Breast epithelium (tissue), 4 donors: ENCODE measurements at regions not wholly inside any gene's neighbourhood (a gene's known extent, or its start where the extent isn't known, plus 50 kb on each side); places are given as distances from the start of the nearest gene placed in this dataset.

Experiments
- DNase-seq, 2 donors: peaks; one replicate each; pipeline ENCODE4 v3.0.0-alpha.2; 2019; ENCODE audit warnings: low spot score in 2 of 2
- H3K27ac ChIP-seq, 2 donors: fragments of 200-600 bp; sonication (generic) in 1 of 2; one replicate each; pipeline ENCODE4 v1.5.1; 2016 to 2019; ENCODE audit warnings: mild to moderate bottlenecking in 1 of 2
- H3K27me3 ChIP-seq, 2 donors: fragments of 200-600 bp; sonication (generic) in 1 of 2; one replicate each; pipeline versions ENCODE4 v1.5.1 to v1.6.0; 2017 to 2019; ENCODE audit warnings: control low read depth in 1 of 2, mild to moderate bottlenecking in 1 of 2
- H3K36me3 ChIP-seq: fragments of 200-600 bp; one replicate; pipeline ENCODE4 v1.5.1; 2019
- H3K4me1 ChIP-seq, 2 donors: fragments of 200-600 bp; sonication (generic); one replicate each; pipeline ENCODE4 v1.5.1; 2016 to 2019; ENCODE audit warnings: control low read depth in 1 of 2
- H3K4me3 ChIP-seq, 3 donors: fragments of 200-600 bp; sonication (generic); 1 replicate in 2 of 3; 2 replicates in 1 of 3; pipeline ENCODE4 v1.5.1; 2016 to 2019; ENCODE audit warnings: mild to moderate bottlenecking in 3 of 3, moderate library complexity in 2 of 3
- H3K9me3 ChIP-seq, 2 donors: fragments of 200-600 bp; sonication (generic) in 1 of 2; one replicate each; pipeline ENCODE4 v1.5.1; 2016 to 2019; ENCODE audit warnings: control low read depth in 1 of 2
- CTCF ChIP-seq, 3 donors: fragments of 450-650 bp; IDR thresholded peaks; one replicate each; pipeline ENCODE4 v1.5.1; 2016 to 2017; ENCODE audit warnings: antibody characterized with exemption in 3 of 3, mild to moderate bottlenecking in 3 of 3, moderate library complexity in 3 of 3
- POLR2A ChIP-seq: fragments of 450-650 bp; IDR thresholded peaks from one replicate; pipeline ENCODE4 v1.6.1; 2016; ENCODE audit warnings: antibody characterized with exemption, mild to moderate bottlenecking, moderate library complexity
- POLR2AphosphoS5 ChIP-seq, 3 donors: sonication (generic); formaldehyde crosslinking; IDR thresholded peaks; one replicate each; pipeline ENCODE4 v1.6.1; 2017; ENCODE audit warnings: antibody characterized with exemption in 3 of 3
- intact Hi-C: fragments of 100-400 bp; cut with DNase I; formaldehyde crosslinking; loops from one replicate; pipeline ENCODE4 v1.15.1; 2023; ENCODE audit warnings: low total_unique reads

DNA sequence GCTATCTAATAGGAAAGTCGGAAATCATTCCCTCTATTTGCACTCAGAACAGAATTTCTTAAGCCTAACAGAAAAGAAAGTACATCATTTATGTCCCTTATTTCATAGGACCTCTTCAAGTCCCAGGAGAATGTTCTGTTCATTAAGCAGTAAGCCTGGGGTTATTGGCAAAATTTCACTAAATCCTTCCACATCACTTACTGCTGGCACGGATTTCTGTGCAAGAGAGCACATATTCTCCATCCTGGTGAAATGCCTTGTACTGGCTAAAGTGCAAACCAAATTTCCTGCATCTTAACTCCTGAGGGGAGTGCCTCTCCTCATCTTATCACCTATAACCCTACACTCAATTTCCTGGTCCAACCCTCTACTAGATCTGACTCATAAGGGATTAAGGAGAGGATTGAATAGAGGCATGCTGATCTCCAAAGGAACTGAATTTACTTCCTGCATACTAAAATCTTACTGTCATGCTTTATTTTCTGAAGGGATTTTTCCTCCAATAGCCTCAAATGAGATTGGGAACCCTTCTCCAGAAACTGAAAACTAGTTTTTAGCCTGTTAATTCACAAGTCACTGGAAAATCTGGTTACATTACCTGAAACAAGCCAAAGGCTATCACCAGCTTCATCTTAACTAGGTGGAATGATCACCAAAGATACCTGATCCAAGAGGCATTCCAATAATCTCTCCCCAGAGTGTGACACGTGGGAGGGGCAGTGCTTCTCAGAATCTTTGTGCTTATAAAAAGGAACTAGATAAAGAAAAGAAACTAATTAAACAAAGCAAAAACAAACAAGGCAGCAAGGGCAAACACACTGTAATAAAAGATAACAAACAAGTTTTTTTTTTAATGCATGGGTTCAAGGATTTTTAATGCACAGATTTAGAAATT, 311.1 kb downstream of the NR4A2 start:
- Histone ChIP-seq H3K4me3 (no peak overlapping the region), H3K9me3 (no peaks in the 10 kb centered on the region), H3K4me1 (no peaks in the 10 kb centered on the region), H3K27me3 (no peaks in the 10 kb centered on the region), H3K36me3 (no peaks in the 10 kb centered on the region), H3K27ac (no peak overlapping the region)
- intact Hi-C loops: no loop called here
- TF ChIP-seq CTCF (IDR thresholded peaks at IDR 0.05): no peak
- TF ChIP-seq POLR2AphosphoS5 (IDR thresholded peaks at IDR 0.05): no peak
- no peak for TF ChIP-seq POLR2A
- DNase-seq: no peak

- H3K4me1 ChIP-seq: no peaks in the 10 kb centered on the region
- no peak overlapping the region for H3K27ac ChIP-seq
- H3K36me3 ChIP-seq: no peaks in the 10 kb centered on the region
- TF ChIP-seq POLR2A: no peak
- TF ChIP-seq CTCF (IDR thresholded peaks at IDR 0.05): no peak
- no peak for TF ChIP-seq POLR2AphosphoS5 (IDR thresholded peaks at IDR 0.05)
- no peaks in the 10 kb centered on the region for H3K27me3 ChIP-seq
- no peaks in the 10 kb centered on the region for H3K9me3 ChIP-seq
- DNase-seq: no peak
- H3K4me3 ChIP-seq: no peak overlapping the region
- intact Hi-C loops: no loop called here
These were observed 313.2 kb downstream of the NR4A2 start for GRCh38 chr2:156019341-156019740.

- Histone ChIP-seq H3K27ac (no peak overlapping the region), H3K9me3 (no peaks in the 10 kb centered on the region), H3K4me1 (no peaks in the 10 kb centered on the region), H3K4me3 (no peak overlapping the region), H3K27me3 (no peaks in the 10 kb centered on the region), H3K36me3 (no peaks in the 10 kb centered on the region)
- DNase-seq: no peak
- intact Hi-C loops: no loop called here
- TF ChIP-seq POLR2A (no peak), CTCF (IDR thresholded peaks at IDR 0.05) (no peak), POLR2AphosphoS5 (IDR thresholded peaks at IDR 0.05) (no peak)
These were observed 315.1 kb downstream of the NR4A2 start for GRCh38 chr2:156017341-156017885.

DNA sequence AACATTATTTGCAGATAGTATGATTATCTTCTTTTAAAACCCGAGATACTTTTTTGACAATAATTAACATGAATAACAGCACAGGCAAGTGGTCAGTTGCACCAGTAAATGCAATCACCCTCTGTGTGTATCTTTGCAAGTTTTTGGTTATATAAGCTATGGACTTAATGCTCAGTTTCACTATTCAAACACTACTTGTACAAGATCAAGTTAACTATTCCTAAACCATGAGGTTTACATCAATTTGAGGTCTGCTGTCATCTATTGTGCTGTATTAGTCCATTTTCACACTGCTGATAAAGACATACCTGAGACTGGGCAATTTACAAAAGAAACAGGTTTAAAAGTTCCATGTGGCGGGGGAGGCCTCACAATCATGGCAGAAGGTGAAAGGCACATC, 323.2 kb downstream of the NR4A2 start:
- Histone ChIP-seq H3K27ac (no peak overlapping the region), H3K4me1 (no peaks in the 10 kb centered on the region), H3K4me3 (no peak overlapping the region), H3K36me3 (no peaks in the 10 kb centered on the region), H3K27me3 (no peaks in the 10 kb centered on the region), H3K9me3 (peaks cover 0 to 7% of the 10 kb centered on the region in 2 donors)
- no peak for DNase-seq
- intact Hi-C loops: no loop called here
- TF ChIP-seq CTCF (IDR thresholded peaks at IDR 0.05): no peak
- TF ChIP-seq POLR2AphosphoS5 (IDR thresholded peaks at IDR 0.05): no peak
- TF ChIP-seq POLR2A: no peak
